Cardiac septum (tissue), 1 donor: ENCODE measurements at regions not wholly inside any gene's neighbourhood (a gene's known extent, or its start where the extent isn't known, plus 50 kb on each side); places are given as distances from the start of the nearest gene placed in this dataset.

ENCODE experiments used
- DNase-seq: peaks from one replicate; pipeline ENCODE4 v3.0.0-alpha.2; 2020; ENCODE audit warnings: low spot score
- intact Hi-C: fragments of 100-400 bp; cut with DNase I; formaldehyde crosslinking; loops from one replicate; pipeline ENCODE4 v1.14.0; 2022
- donor health status: DM: no; HTN: no; CAD: no.

DNA sequence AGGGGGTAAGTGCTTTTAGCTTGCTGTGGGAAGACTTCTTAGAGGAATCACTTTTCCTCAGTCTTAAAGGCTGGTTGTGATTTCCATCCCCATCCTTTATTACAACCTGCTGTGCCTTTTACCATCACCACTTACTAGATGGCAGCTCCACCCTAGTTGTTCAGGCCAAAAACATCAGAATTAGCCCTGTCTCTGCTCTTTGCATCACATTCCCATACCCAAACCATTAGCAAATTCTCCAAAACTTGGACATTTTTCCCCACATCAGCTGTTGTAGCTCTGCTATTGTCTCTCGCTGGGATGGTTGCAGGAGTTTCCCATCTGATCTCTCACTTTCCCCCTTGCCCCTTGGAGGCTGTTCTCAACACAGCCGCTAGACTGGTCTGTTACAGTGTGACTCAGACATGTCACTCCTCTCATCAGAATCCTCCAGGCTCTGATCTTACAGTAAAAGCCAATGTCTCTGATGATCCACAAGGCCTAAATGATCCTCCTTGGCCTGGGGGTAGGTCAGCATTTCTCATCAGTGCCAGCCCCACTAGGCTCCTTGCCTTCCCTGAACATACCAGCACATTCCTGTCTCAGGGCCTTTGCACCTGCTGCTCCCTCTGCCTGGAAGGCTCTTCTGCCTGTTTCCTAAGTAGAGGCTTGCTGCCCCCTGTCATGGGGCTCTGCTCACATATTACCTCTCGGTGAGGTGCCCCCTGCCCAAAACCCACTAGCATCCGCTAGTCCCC lies 102.5 kb downstream of the BEGAIN start:
- DNase-seq: no peak
- intact Hi-C loops: no loop called here

DNA sequence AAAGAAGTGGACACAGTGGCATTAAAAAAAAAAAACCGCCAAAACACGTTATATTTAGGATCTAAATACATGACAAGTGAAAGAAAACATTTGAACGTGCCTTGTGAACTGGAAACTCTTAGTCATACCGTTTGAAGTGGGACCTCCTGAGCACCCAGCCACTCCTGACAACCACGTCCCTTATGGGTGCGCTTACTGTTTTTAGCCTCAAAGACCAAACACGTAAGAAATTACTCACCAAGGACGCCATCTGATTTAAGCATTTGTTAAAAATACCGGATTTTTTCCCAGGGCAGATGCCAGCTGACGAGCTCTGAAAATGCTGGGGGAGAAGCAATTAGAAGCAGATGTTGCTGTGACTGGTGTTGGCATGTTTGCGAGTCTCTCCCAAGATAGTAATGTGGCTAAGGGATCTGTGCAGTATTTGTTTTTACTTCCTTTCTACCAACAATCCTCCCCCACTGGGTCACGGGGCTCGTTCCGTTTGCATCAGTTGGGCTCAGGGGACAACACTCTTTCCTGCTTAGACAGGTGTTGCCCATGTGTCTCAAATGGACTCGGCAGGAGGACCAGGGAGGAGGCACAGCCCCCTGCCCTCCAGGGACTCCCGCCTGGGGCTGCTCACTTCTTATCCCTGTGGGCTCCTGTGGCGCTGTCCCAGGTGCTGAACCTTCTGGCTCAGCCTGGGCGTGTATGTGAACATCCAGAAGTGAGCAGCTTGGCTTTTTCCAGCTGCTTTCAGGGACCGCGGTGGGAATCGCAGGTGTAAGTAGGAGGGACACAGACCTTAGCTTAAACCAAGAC lies 101.0 kb downstream of the BEGAIN start:
- intact Hi-C loops: no loop called here
- DNase-seq: no peak
